Thyroid gland (tissue), 4 donors: ENCODE measurements at regions not wholly inside any gene's neighbourhood (a gene's known extent, or its start where the extent isn't known, plus 50 kb on each side); places are given as distances from the start of the nearest gene placed in this dataset.
"Not testable (repeated sequence)": the region's sequence is repeated elsewhere in the genome, so short reads cannot be mapped to it uniquely, and the experiment has no call there.

Experiments
- DNase-seq, 2 donors: peaks; one replicate each; pipeline ENCODE4 v3.0.0-alpha.2; 2019
- H3K27ac ChIP-seq, 3 donors: fragments of 200-600 bp; sonication (generic); 1 replicate in 2 of 3; 2 replicates in 1 of 3; pipeline ENCODE4 v1.5.1; 2016 to 2019; ENCODE audit warnings: mild to moderate bottlenecking in 1 of 3, moderate library complexity in 1 of 3
- H3K27me3 ChIP-seq: fragments of 200-600 bp; sonication (generic); one replicate; pipeline ENCODE4 v1.5.1; 2019
- H3K36me3 ChIP-seq, 2 donors: fragments of 200-600 bp; sonication (generic); one replicate each; pipeline ENCODE4 v1.5.1; 2016 to 2019
- H3K4me1 ChIP-seq, 2 donors: fragments of 200-600 bp; sonication (generic); one replicate each; pipeline ENCODE4 v1.5.1; 2017 to 2019
- H3K4me3 ChIP-seq, 3 donors: fragments of 200-600 bp; sonication (generic); replicated peaks in 1 of 3; 1 replicate in 2 of 3; 2 replicates in 1 of 3; pipeline ENCODE4 v1.5.1; 2016; ENCODE audit warnings: mild to moderate bottlenecking in 1 of 3
- H3K9me3 ChIP-seq: fragments of 200-600 bp; sonication (generic); one replicate; pipeline ENCODE4 v1.5.1; 2017
- CTCF ChIP-seq, 6 experiments: fragments of 200-600 bp in 3 of 6; fragments of 450-650 bp in 3 of 6; sonication (generic) in 3 of 6; IDR thresholded peaks; one replicate each; pipeline ENCODE4 v1.5.1; 2016 to 2019; ENCODE audit warnings: antibody characterized with exemption in 6 of 6, mild to moderate bottlenecking in 2 of 6, inconsistent platforms in 1 of 6, moderate library complexity in 1 of 6
- POLR2A ChIP-seq, 2 donors: fragments of 450-650 bp; IDR thresholded peaks; one replicate each; pipeline ENCODE4 v1.6.1; 2017; ENCODE audit warnings: antibody characterized with exemption in 2 of 2, mild to moderate bottlenecking in 2 of 2, moderate library complexity in 1 of 2
- WGBS, 2 donors: methylation state at CpG; one replicate each; pipeline ENCODE4 v1.1.5; 2017; 5-methylcytosine and 5-hydroxymethylcytosine counted together
- intact Hi-C: fragments of 100-400 bp; cut with DNase I; formaldehyde crosslinking; loops from one replicate; pipeline ENCODE4 v1.15.1; 2023

GRCh38 chr2:200119236-200119635, 163.9 kb downstream of the MAIP1 start:
- Histone ChIP-seq H3K36me3 (no peaks in the 10 kb centered on the region), H3K9me3 (no peaks in the 10 kb centered on the region), H3K27me3 (no peaks in the 10 kb centered on the region), H3K4me3 (no peak overlapping the region), H3K27ac (no peak overlapping the region), H3K4me1 (no peaks in the 10 kb centered on the region)
- intact Hi-C loops, result no loop called here
- no peak for TF ChIP-seq CTCF (IDR thresholded peaks at IDR 0.05)
- no peak for TF ChIP-seq POLR2A (IDR thresholded peaks at IDR 0.05)
- 68 to 85% methylated on average over 2 of the region's 2 CpGs for WGBS, 2 donors
- DNase-seq, result no peak

GRCh38 chr2:200121931-200122330, 166.5 kb downstream of the MAIP1 start:
- H3K27me3 ChIP-seq, result no peaks in the 10 kb centered on the region
- intact Hi-C loops, result no loop called here

GRCh38 chr2:200122683-200123082, 167.3 kb downstream of the MAIP1 start:
- Histone ChIP-seq H3K27me3 (no peaks in the 10 kb centered on the region), H3K27ac (no peak overlapping the region), H3K4me1 (peaks cover 0 to 4% of the 10 kb centered on the region in 2 donors), H3K4me3 (no peak overlapping the region), H3K9me3 (no peaks in the 10 kb centered on the region), H3K36me3 (no peaks in the 10 kb centered on the region)
- intact Hi-C loops, result no loop called here
- TF ChIP-seq CTCF (IDR thresholded peaks at IDR 0.05), result no peak
- TF ChIP-seq POLR2A (IDR thresholded peaks at IDR 0.05), result no peak
- DNase-seq, result no peak

More at GRCh38 chr2:200121931-200122330, 166.5 kb downstream of the MAIP1 start:
- peaks cover 0 to 4% of the 10 kb centered on the region in 2 donors for H3K4me1 ChIP-seq
- H3K9me3 ChIP-seq, result no peaks in the 10 kb centered on the region
- no peak overlapping the region for H3K27ac ChIP-seq
- TF ChIP-seq POLR2A (IDR thresholded peaks at IDR 0.05) (no peak), CTCF (IDR thresholded peaks at IDR 0.05) (no peak)
- no peaks in the 10 kb centered on the region for H3K36me3 ChIP-seq
- DNase-seq, result no peak
- no peak overlapping the region for H3K4me3 ChIP-seq

- DNase-seq, H3K27me3 ChIP-seq, intact Hi-C loops, H3K9me3 ChIP-seq, H3K4me3 ChIP-seq, H3K36me3 ChIP-seq, H3K27ac ChIP-seq, H3K4me1 ChIP-seq: not testable (repeated sequence)
- 86% methylated on average over 10 of the region's 10 CpGs for WGBS, 2 donors
Observed at GRCh38 chr2:200124665-200125368, 169.4 kb downstream of the MAIP1 start.

- no peak overlapping the region for H3K27ac ChIP-seq
- no peak for TF ChIP-seq CTCF (IDR thresholded peaks at IDR 0.05)
- TF ChIP-seq POLR2A (IDR thresholded peaks at IDR 0.05), result no peak
- H3K27me3 ChIP-seq, result no peaks in the 10 kb centered on the region
- DNase-seq, result no peak
- H3K36me3 ChIP-seq, result no peaks in the 10 kb centered on the region
- H3K4me3 ChIP-seq, result no peak overlapping the region
- peaks cover 0 to 4% of the 10 kb centered on the region in 2 donors for H3K4me1 ChIP-seq
- intact Hi-C loops, result no loop called here
- no peaks in the 10 kb centered on the region for H3K9me3 ChIP-seq
- 83 to 85% methylated on average over 4 of the region's 4 CpGs for WGBS, 2 donors
Observed at GRCh38 chr2:200125444-200126284, 170.3 kb downstream of the MAIP1 start.

- H3K4me1 ChIP-seq, H3K4me3 ChIP-seq, H3K9me3 ChIP-seq, H3K27me3 ChIP-seq, intact Hi-C loops, H3K36me3 ChIP-seq, DNase-seq, H3K27ac ChIP-seq: not testable (repeated sequence)
- 78 to 83% methylated on average over 2 of the region's 2 CpGs for WGBS, 2 donors
Observed at GRCh38 chr2:200126285-200126670, 170.9 kb downstream of the MAIP1 start.

- H3K36me3 ChIP-seq, H3K4me1 ChIP-seq, H3K27ac ChIP-seq, intact Hi-C loops, H3K9me3 ChIP-seq, H3K27me3 ChIP-seq, H3K4me3 ChIP-seq, DNase-seq: not testable (repeated sequence)
- WGBS, 2 donors, result 96 to 97% methylated on average over 2 of the region's 2 CpGs
Observed at GRCh38 chr2:200126680-200127079, 171.3 kb downstream of the MAIP1 start.
